WTC11 (cell line): ENCODE measurements at regions not wholly inside any gene's neighbourhood (a gene's known extent, or its start where the extent isn't known, plus 50 kb on each side); places are given as distances from the start of the nearest gene placed in this dataset.

Source experiments
- FOXP1 ChIP-seq: sonication (generic); formaldehyde crosslinking; IDR thresholded peaks from 2 replicates; pipeline ENCODE4 v1.8.0; 2022; ENCODE audit warnings: missing genetic modification reagents, mild to moderate bottlenecking, moderate library complexity, borderline replicate concordance
- GTF2I ChIP-seq: fragments of 250-450 bp; sonication (Bioruptor Pico); conservative IDR thresholded peaks from 2 replicates; pipeline ENCODE4 v1.4.0; 2021; ENCODE audit warnings: mild to moderate bottlenecking
- NR3C1 ChIP-seq: sonication (generic); formaldehyde crosslinking; conservative IDR thresholded peaks from 2 replicates; pipeline ENCODE4 v1.8.1; 2023; ENCODE audit warnings: low read depth, mild to moderate bottlenecking, missing genetic modification reagents
- TEAD4 ChIP-seq: sonication (generic); formaldehyde crosslinking; IDR thresholded peaks from 2 replicates; pipeline ENCODE4 v1.8.0; 2022; ENCODE audit warnings: mild to moderate bottlenecking, missing genetic modification reagents
- ZBTB21 ChIP-seq: sonication (generic); formaldehyde crosslinking; IDR thresholded peaks from 2 replicates; pipeline ENCODE4 v1.8.1; 2023; ENCODE audit warnings: mild to moderate bottlenecking, missing genetic modification reagents, borderline replicate concordance
- ZNF232 ChIP-seq: sonication (generic); formaldehyde crosslinking; IDR thresholded peaks from 2 replicates; pipeline ENCODE4 v1.8.0; 2022; ENCODE audit warnings: mild to moderate bottlenecking, missing genetic modification reagents
- TF ChIP-seq, protein P1 (sequence below): sonication (generic); formaldehyde crosslinking; IDR thresholded peaks from 2 replicates; pipeline ENCODE4 v1.8.1; 2022; ENCODE audit warnings: mild to moderate bottlenecking, missing genetic modification reagents, moderate library complexity, borderline replicate concordance
- TF ChIP-seq, protein P2 (sequence below): fragments of 200-600 bp; IDR thresholded peaks from 2 replicates; pipeline ENCODE4 v1.8.0; 2022; ENCODE audit warnings: antibody characterized with exemption
- TF ChIP-seq, protein P3 (sequence below): sonication (generic); formaldehyde crosslinking; IDR thresholded peaks from 2 replicates; pipeline ENCODE4 v1.8.0; 2022; ENCODE audit warnings: mild to moderate bottlenecking, missing genetic modification reagents

DNA sequence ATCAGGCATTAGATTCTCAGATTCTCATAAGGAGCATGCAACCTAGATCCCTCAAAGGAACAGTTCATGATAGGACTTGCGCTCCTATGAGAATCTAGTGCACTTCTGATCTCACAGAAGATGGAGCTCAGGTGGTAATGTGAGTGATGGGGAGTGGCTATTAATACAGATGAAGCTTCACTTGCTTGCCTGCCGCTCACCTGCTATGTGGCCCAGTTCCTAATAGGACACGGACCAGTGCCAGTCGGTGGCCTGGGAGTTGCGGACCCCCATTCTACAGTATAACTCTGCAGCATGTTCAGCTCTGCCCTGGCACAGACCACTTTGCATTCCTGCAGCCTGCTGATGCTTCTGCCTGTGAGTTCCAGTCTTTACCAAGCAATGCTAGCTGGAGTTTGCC, 581.3 kb upstream of the KLF4 start:
- TF ChIP-seq ZNF232: no peak
- TF ChIP-seq, protein P1, sequence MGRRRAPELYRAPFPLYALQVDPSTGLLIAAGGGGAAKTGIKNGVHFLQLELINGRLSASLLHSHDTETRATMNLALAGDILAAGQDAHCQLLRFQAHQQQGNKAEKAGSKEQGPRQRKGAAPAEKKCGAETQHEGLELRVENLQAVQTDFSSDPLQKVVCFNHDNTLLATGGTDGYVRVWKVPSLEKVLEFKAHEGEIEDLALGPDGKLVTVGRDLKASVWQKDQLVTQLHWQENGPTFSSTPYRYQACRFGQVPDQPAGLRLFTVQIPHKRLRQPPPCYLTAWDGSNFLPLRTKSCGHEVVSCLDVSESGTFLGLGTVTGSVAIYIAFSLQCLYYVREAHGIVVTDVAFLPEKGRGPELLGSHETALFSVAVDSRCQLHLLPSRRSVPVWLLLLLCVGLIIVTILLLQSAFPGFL (CRISPR knock-in tag): no peak
- TF ChIP-seq NR3C1: no peak
- TF ChIP-seq, protein P2, sequence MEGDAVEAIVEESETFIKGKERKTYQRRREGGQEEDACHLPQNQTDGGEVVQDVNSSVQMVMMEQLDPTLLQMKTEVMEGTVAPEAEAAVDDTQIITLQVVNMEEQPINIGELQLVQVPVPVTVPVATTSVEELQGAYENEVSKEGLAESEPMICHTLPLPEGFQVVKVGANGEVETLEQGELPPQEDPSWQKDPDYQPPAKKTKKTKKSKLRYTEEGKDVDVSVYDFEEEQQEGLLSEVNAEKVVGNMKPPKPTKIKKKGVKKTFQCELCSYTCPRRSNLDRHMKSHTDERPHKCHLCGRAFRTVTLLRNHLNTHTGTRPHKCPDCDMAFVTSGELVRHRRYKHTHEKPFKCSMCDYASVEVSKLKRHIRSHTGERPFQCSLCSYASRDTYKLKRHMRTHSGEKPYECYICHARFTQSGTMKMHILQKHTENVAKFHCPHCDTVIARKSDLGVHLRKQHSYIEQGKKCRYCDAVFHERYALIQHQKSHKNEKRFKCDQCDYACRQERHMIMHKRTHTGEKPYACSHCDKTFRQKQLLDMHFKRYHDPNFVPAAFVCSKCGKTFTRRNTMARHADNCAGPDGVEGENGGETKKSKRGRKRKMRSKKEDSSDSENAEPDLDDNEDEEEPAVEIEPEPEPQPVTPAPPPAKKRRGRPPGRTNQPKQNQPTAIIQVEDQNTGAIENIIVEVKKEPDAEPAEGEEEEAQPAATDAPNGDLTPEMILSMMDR: no peak
- TF ChIP-seq FOXP1 (CRISPR knock-in tag): no peak
- TF ChIP-seq, protein P3, sequence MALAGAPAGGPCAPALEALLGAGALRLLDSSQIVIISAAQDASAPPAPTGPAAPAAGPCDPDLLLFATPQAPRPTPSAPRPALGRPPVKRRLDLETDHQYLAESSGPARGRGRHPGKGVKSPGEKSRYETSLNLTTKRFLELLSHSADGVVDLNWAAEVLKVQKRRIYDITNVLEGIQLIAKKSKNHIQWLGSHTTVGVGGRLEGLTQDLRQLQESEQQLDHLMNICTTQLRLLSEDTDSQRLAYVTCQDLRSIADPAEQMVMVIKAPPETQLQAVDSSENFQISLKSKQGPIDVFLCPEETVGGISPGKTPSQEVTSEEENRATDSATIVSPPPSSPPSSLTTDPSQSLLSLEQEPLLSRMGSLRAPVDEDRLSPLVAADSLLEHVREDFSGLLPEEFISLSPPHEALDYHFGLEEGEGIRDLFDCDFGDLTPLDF: no peak
- no peak for TF ChIP-seq GTF2I (CRISPR knock-in tag)
- TF ChIP-seq ZBTB21 (CRISPR knock-in tag): no peak
- no peak for TF ChIP-seq TEAD4 (CRISPR knock-in tag)
